ENCODE measurements at regions not wholly inside any gene's neighbourhood (a gene's known extent, or its start where the extent isn't known, plus 50 kb on each side); places are given as distances from the start of the nearest gene placed in this dataset.
A peak's percentile ranks its signal among the peaks of the same experiment; 100 is the strongest.

GRCh38 chr16:54381601-54382313 is 95.2 kb upstream of the IRX3 start:
- no peak for DNase-seq (ENCODE audit: low read depth)
- H3K4me3 ChIP-seq (ENCODE audit: low read depth, low read length) = no peak overlapping the region
- TF ChIP-seq POLR2A (IDR thresholded peaks at IDR 0.05; ENCODE audit: extremely low read depth, insufficient read length) (no peak), MYC (IDR thresholded peaks at IDR 0.05; ENCODE audit: low read depth, low read length) (no peak), CTCF (IDR thresholded peaks at IDR 0.05; ENCODE audit: low read depth, low read length) (no peak)
- TF ChIP-seq, protein P1, sequence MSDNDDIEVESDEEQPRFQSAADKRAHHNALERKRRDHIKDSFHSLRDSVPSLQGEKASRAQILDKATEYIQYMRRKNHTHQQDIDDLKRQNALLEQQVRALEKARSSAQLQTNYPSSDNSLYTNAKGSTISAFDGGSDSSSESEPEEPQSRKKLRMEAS (IDR thresholded peaks at IDR 0.05; ENCODE audit: low read depth, low read length) = no peak

GRCh38 chr16:54375071-54375470 is 88.5 kb upstream of the IRX3 start:
- H3K4me3 ChIP-seq (ENCODE audit: low read depth, low read length) = no peak overlapping the region
- no peak for TF ChIP-seq CTCF (IDR thresholded peaks at IDR 0.05; ENCODE audit: low read depth, low read length)
- TF ChIP-seq, protein P1 (IDR thresholded peaks at IDR 0.05; ENCODE audit: low read depth, low read length) = no peak
- no peak for TF ChIP-seq MYC (IDR thresholded peaks at IDR 0.05; ENCODE audit: low read depth, low read length)
- TF ChIP-seq POLR2A (IDR thresholded peaks at IDR 0.05; ENCODE audit: extremely low read depth, insufficient read length) = no peak
- no peak for DNase-seq (ENCODE audit: low read depth)

GRCh38 chr16:54373534-54374520 is 87.2 kb upstream of the IRX3 start:
- TF ChIP-seq POLR2A (IDR thresholded peaks at IDR 0.05; ENCODE audit: extremely low read depth, insufficient read length) = no peak
- TF ChIP-seq CTCF (IDR thresholded peaks at IDR 0.05; ENCODE audit: low read depth, low read length) = no peak
- peak; percentile 30; the same call in 1 of the 2 replicates for TF ChIP-seq MYC (IDR thresholded peaks at IDR 0.05; ENCODE audit: low read depth, low read length)
- TF ChIP-seq, protein P1 (IDR thresholded peaks at IDR 0.05; ENCODE audit: low read depth, low read length) = peak; percentile 53
- peak; percentile 97 for DNase-seq (ENCODE audit: low read depth)
- peak overlapping the region; percentile 50 for H3K4me3 ChIP-seq (ENCODE audit: low read depth, low read length)

DNA sequence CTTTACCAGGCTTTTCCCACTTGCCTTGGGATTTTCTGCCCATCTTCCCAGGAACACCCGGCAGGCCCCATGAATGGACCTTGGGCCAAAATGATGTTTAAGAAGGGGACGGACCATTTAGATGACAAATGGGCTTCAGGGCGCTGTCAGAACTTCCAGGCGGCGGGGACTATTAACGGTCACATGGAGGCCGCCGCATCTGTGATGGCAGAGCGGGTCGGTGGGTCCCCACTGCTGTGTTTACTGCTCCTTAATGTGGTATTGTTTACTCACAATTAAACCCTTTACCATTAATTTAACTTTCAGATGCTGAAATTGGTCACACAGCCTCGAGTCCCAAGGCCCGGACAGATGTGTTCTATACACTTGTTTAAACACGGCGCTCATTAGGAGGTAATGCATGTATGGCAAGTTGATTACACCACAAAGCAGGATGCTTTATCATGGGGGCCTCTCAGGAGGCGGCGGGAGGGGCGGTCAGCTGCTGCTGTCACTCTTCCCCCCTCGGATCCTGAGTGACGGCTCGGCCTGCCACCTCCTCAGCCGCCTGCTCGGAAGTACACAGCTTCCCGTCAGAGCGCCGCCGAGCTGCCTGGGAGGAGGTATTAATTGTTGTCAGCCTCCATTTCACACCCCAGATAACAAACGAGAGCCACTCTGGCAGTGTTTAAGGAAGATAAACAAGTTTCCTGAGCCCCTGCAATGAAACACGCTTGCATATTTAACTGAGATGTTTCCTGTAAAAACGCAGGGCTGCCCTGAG is 83.9 kb upstream of the IRX3 start:
- TF ChIP-seq, protein P1 (IDR thresholded peaks at IDR 0.05; ENCODE audit: low read depth, low read length) = no peak
- TF ChIP-seq CTCF (IDR thresholded peaks at IDR 0.05; ENCODE audit: low read depth, low read length) (no peak), MYC (IDR thresholded peaks at IDR 0.05; ENCODE audit: low read depth, low read length) (no peak), POLR2A (IDR thresholded peaks at IDR 0.05; ENCODE audit: extremely low read depth, insufficient read length) (no peak)
- no peak for DNase-seq (ENCODE audit: low read depth)
- H3K4me3 ChIP-seq (ENCODE audit: low read depth, low read length) = no peak overlapping the region

GRCh38 chr16:54369861-54370260 is 83.3 kb upstream of the IRX3 start:
- DNase-seq (ENCODE audit: low read depth) = no peak
- no peak for TF ChIP-seq POLR2A (IDR thresholded peaks at IDR 0.05; ENCODE audit: extremely low read depth, insufficient read length)
- no peak for TF ChIP-seq CTCF (IDR thresholded peaks at IDR 0.05; ENCODE audit: low read depth, low read length)
- TF ChIP-seq, protein P1 (IDR thresholded peaks at IDR 0.05; ENCODE audit: low read depth, low read length) = no peak
- H3K4me3 ChIP-seq (ENCODE audit: low read depth, low read length) = no peak overlapping the region
